ENCODE measurements at regions not wholly inside any gene's neighbourhood (a gene's known extent, or its start where the extent isn't known, plus 50 kb on each side); places are given as distances from the start of the nearest gene placed in this dataset.

DNA sequence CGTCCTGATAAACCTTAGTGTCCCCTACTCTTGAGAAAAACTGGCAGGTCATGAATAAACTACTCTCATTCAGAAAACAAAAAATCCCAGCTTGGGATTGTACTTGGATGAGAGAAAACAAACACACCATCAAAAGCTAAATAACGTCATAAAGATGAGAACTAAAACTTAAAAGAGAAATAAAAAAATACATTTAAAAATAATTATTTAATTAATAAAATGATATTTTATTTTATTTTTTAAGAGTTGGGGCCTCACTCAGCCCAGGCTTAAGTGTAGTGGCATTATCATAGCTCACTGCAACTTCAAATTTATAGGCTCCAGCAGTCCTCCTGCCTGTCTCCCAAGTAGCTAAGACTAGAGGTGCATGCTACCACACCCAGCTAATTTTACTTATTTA is 125.4 kb upstream of the CA10 start:
- no peak for TF ChIP-seq GLIS3 (CRISPR knock-in tag; IDR thresholded peaks at IDR 0.05)
- no peak for TF ChIP-seq PATZ1 (CRISPR knock-in tag; IDR thresholded peaks at IDR 0.05; ENCODE audit: borderline replicate concordance)
- no peak for TF ChIP-seq ZFP30 (CRISPR knock-in tag; IDR thresholded peaks at IDR 0.05)
- no peak for TF ChIP-seq ARNTL (CRISPR knock-in tag; IDR thresholded peaks at IDR 0.05; ENCODE audit: borderline replicate concordance, low read depth)
- TF ChIP-seq TOX (CRISPR knock-in tag; IDR thresholded peaks at IDR 0.05; ENCODE audit: borderline replicate concordance), result no peak
- TF ChIP-seq TCF4 (CRISPR knock-in tag; IDR thresholded peaks at IDR 0.05; ENCODE audit: borderline replicate concordance), result no peak
- TF ChIP-seq CREB5 (CRISPR knock-in tag; IDR thresholded peaks at IDR 0.05; ENCODE audit: low read depth), result no peak

All from SK-N-SH treated with all-trans-retinoic acid at 6 μM for 48 hours (cell line).